BJ (cell line): ENCODE measurements at regions not wholly inside any gene's neighbourhood (a gene's known extent, or its start where the extent isn't known, plus 50 kb on each side); places are given as distances from the start of the nearest gene placed in this dataset.
"Not testable (repeated sequence)": the region's sequence is repeated elsewhere in the genome, so short reads cannot be mapped to it uniquely, and the experiment has no call there.

Experiments
- CTCF ChIA-PET: fragments of 350-600 bp; formaldehyde crosslinking; extraction: SDS; loops from one replicate; lab custom pipeline; 2021; ENCODE audit warnings: antibody characterized with exemption, inconsistent platforms; lab: Yijun Ruan, JAX
- POLR2A ChIA-PET: fragments of 300-600 bp; sonication (Branson Sonifier 250); formaldehyde crosslinking; extraction: SDS; loops from one replicate; lab custom pipeline; 2021; ENCODE audit warnings: antibody characterized with exemption; lab: Charles Lee
- DNase-seq: peaks from one replicate; pipeline ENCODE4 v3.0.0-alpha.2; 2011; ENCODE audit warnings: low read depth
- H3K27me3 ChIP-seq: 2 replicates; pipeline ENCODE4 v1.6.0; 2011; ENCODE audit warnings: low read length; ENCODE audit not compliant: control insufficient read depth, insufficient read depth
- H3K36me3 ChIP-seq: 2 replicates; pipeline ENCODE4 v1.5.1; 2011; ENCODE audit warnings: low read length; ENCODE audit not compliant: control insufficient read depth, insufficient read depth
- H3K4me3 ChIP-seq: 2 replicates; pipeline ENCODE4 v1.5.1; 2011; ENCODE audit warnings: low read depth, mild to moderate bottlenecking, control low read depth, low read length
- TF ChIP-seq, protein P1 (sequence below): IDR thresholded peaks from 2 replicates; pipeline ENCODE4 v1.5.1; 2011; ENCODE audit warnings: low read depth, mild to moderate bottlenecking, control low read depth, inconsistent platforms, low read length, moderate library complexity; ENCODE audit not compliant: insufficient read depth

- CTCF ChIA-PET, result no interaction called here
- no peak overlapping the region for H3K4me3 ChIP-seq
- POLR2A ChIA-PET, result no interaction called here
- no peak for DNase-seq
- no peaks in the 10 kb centered on the region for H3K36me3 ChIP-seq
- no peaks in the 10 kb centered on the region for H3K27me3 ChIP-seq
- TF ChIP-seq, protein P1, sequence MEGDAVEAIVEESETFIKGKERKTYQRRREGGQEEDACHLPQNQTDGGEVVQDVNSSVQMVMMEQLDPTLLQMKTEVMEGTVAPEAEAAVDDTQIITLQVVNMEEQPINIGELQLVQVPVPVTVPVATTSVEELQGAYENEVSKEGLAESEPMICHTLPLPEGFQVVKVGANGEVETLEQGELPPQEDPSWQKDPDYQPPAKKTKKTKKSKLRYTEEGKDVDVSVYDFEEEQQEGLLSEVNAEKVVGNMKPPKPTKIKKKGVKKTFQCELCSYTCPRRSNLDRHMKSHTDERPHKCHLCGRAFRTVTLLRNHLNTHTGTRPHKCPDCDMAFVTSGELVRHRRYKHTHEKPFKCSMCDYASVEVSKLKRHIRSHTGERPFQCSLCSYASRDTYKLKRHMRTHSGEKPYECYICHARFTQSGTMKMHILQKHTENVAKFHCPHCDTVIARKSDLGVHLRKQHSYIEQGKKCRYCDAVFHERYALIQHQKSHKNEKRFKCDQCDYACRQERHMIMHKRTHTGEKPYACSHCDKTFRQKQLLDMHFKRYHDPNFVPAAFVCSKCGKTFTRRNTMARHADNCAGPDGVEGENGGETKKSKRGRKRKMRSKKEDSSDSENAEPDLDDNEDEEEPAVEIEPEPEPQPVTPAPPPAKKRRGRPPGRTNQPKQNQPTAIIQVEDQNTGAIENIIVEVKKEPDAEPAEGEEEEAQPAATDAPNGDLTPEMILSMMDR, result no peak
These were observed 246.7 kb downstream of the PCDH17 start for GRCh38 chr13:57878291-57878690.

DNA sequence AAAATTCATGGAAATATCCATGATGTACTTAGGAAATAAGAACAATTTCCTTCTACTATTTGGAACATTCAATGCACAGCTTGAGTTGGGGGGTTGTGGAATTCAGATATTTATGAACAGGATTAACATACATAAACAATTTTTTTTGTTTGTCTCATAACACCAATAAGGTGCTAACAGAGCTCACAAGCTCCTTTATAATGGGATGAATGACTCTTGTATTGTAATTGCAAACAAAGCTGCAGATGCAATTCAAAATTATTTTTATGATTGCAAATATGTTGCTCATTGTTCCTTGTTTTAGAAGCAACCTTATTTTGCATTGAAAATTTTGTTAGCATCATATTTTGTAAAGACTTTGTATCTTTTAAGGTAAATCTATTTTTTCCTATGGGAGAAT lies 265.7 kb downstream of the PCDH17 start:
- Histone ChIP-seq H3K27me3 (no peaks in the 10 kb centered on the region), H3K4me3 (no peak overlapping the region), H3K36me3 (no peaks in the 10 kb centered on the region)
- POLR2A ChIA-PET, result no interaction called here
- CTCF ChIA-PET, result no interaction called here
- DNase-seq, result no peak
- TF ChIP-seq, protein P1, result no peak

GRCh38 chr13:57899096-57899495 lies 267.6 kb downstream of the PCDH17 start:
- no peak overlapping the region for H3K4me3 ChIP-seq
- CTCF ChIA-PET, result no interaction called here
- POLR2A ChIA-PET, result no interaction called here

DNA sequence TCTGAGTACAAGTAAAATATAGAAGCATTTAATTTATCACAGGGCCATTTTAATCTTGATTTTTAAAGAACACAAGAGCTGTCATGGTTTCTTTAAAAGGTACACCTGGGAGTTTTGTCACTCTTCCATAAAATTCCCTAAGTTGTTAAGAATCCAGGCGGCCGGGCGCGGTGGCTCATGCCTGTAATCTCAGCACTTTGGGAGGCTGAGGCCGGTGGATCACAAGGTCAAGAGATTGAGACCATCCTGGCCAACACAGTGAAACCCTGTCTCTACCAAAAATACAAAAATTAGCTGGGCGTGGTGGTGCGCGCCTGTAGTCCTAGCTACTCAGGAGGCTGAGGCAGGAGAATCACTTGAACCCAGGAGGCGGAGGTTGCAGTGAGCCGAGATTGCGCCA lies 278.3 kb downstream of the PCDH17 start:
- DNase-seq, CTCF ChIA-PET, H3K36me3 ChIP-seq, H3K27me3 ChIP-seq, POLR2A ChIA-PET, H3K4me3 ChIP-seq: not testable (repeated sequence)

More at GRCh38 chr13:57899096-57899495, 267.6 kb downstream of the PCDH17 start:
- DNase-seq, result no peak
- Histone ChIP-seq H3K27me3 (no peaks in the 10 kb centered on the region), H3K36me3 (no peaks in the 10 kb centered on the region)
- TF ChIP-seq, protein P1, result no peak

DNA sequence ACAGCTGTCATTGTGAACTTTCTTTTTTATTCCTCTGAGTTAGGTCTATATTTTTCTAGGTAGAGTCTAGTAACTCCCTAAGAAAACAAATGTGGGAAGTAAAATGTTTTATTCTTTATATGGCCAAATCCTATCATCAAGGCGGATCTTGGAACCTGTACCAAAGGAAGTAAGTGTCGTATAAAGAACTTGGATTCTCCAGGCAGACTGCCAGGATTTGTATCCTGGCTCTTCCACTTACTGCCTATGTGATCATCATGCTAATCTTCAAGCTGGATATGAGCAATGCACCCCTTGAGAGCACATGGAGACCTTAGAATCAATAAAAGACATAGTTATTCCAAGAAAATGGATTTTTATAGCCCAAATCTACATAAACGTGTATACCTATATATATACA lies 286.5 kb downstream of the PCDH17 start:
- Histone ChIP-seq H3K36me3 (no peaks in the 10 kb centered on the region), H3K4me3 (no peak overlapping the region), H3K27me3 (no peaks in the 10 kb centered on the region)
- ChIA-PET CTCF (no interaction called here), POLR2A (no interaction called here)
- TF ChIP-seq, protein P1, result no peak
- DNase-seq, result no peak

DNA sequence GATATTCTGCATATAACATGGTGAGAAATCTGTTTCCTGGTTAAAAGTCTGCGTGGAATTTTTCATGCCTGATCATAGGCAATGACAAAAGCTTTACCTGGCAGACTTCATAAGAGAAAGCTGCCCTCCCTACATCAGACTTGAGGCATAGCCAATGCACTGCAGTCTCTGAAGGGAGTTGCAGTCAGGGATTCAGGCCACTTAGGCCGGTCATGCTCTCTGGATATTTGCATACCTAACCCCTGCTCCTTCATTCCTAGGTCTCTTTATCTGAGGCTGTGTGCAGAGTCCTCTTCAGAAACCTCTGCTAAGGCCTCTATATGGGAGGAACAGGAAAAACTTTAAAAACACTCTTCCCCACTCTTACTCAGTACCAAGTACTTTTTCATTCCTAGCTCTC lies 287.4 kb downstream of the PCDH17 start:
- TF ChIP-seq, protein P1, result no peak

More for the DNA sequence above, 287.4 kb downstream of the PCDH17 start:
- H3K27me3 ChIP-seq, result no peaks in the 10 kb centered on the region
- CTCF ChIA-PET, result no interaction called here
- no peaks in the 10 kb centered on the region for H3K36me3 ChIP-seq
- no peak overlapping the region for H3K4me3 ChIP-seq
- POLR2A ChIA-PET, result no interaction called here
- no peak for DNase-seq
